AML-193 (cell line): ENCODE measurements at regions not wholly inside any gene's neighbourhood (a gene's known extent, or its start where the extent isn't known, plus 50 kb on each side); places are given as distances from the start of the nearest gene placed in this dataset.
"Not testable (repeated sequence)": the region's sequence is repeated elsewhere in the genome, so short reads cannot be mapped to it uniquely, and the experiment has no call there.

Source experiments
- DNase-seq, 2 experiments: peaks; one replicate each; lab custom pipeline; 2025; lab: John Stamatoyannopoulos, UW

GRCh38 chr6:140833408-140833807, 1299.3 kb upstream of the GJE1 start:
- DNase-seq: no peak

- no peak for DNase-seq
Measured at GRCh38 chr6:140830666-140831065, 1302.1 kb upstream of the GJE1 start.

- DNase-seq: no peak
Measured at GRCh38 chr6:140828856-140829255, 1303.9 kb upstream of the GJE1 start.

DNA sequence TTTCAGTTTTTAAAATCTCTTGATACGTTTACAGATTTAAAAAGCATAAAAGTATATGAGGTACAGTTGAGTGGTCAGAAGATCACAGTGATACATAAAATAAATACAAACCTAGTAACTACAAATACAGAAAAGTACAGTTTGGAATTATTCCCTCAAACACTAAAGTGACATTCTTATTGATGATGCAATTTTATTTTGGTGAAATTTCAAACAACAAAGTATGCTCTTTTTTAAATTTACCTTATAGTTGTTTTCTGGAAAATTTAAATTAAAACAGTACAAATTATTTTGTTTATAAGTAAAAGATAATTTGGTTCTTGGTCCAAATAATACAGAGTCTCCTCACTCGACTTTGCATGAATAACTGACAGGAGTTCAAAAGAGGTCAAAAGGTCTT, 1305.1 kb upstream of the GJE1 start:
- no peak for DNase-seq

DNA sequence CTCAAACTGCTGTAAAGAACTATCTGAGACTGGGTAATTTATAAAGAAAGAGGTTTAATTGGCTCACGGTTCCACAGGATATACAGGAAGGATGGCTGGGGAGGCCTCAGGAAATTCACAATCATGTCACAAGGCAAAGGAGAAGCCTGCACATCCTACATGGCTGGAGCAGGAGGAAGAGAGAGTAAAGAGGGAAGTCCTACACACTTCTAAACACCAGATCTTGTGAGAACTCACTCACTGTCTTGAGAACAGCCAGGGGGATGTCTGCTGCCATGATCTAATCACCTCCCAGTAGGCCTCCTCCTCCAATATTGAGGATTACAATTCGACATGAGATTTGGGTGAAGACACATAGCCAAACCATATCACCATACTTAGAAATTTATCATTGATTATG, 1307.0 kb upstream of the GJE1 start:
- no peak for DNase-seq

DNA sequence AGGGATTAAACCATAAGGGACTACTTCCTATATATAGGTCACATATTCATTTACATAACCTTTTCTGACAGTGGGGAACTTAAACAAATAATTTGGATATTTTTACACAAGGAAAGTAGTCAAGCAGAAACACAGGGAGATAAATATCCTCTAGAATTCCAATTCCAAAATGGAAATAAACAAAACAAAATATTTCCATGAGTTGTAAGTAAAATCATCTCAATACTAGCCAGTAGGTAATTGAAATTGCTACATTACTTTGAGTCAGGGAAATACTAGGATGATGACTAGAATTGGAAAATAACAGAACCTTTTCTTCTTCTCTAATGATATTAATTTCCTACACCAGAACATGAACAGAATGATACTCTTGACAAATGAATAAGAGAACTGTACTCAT, 1308.1 kb upstream of the GJE1 start:
- DNase-seq: no peak

GRCh38 chr6:140821196-140821595, 1311.5 kb upstream of the GJE1 start:
- DNase-seq: no peak

- DNase-seq: no peak
Measured at GRCh38 chr6:140817176-140817575, 1315.5 kb upstream of the GJE1 start.

DNA sequence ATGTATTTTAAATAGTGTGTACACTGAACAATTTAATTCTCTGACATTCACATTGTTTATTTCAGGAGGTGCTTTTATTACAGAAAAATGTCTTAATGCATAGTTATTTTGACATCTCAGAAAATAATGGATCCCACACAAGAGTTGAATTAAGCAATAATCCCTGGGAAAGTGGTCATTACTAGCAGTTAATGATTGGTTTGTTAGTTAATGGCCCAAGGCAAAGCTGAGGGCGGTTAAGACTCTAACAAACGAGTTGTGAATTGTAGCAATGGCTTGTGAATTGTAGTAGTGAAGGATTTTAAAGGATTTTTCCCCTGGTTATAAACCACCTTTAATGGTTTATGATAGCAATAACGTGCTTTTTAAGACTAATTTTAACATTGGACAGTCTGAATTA, 1316.0 kb upstream of the GJE1 start:
- no peak for DNase-seq

DNA sequence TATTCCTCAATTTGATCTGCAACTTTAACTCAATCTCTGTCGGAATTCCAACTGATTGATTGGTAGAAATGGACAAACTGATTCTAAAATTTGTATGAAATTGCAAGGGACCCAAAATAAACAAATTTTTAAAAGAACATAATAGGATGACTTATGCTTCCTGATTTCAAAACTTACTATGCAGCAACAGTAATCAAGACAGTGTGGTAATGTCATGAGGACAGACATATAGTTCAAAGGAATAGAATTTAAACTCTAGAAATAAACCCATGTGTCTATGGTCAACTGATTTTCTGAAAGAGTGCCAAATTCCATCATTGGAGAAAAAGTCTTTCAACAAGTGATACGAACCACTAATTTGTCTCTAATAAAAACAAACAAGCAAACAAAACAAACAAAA, 1320.1 kb upstream of the GJE1 start:
- peak; percentile 9 to 40 for DNase-seq

DNA sequence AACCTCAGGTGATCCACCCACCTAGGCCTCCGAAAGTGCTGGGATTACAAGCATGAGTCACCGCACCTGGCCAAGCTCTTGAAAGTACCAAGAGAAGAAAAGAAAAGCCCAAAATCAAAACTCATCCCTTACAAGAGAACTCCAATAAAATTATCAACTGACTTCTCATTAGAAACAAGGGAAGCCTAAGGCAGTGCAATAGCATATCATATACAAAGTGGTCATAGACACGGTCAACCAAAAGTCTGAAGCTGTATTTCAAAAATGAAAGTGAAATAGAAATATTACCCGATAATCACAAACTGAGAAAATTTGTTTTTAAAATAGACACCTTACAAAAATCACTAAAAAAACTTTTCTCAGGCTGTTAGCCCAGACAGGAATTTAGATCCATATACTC, 1321.1 kb upstream of the GJE1 start:
- DNase-seq: no peak

GRCh38 chr6:140809694-140810101, 1323.0 kb upstream of the GJE1 start:
- DNase-seq: no peak

DNA sequence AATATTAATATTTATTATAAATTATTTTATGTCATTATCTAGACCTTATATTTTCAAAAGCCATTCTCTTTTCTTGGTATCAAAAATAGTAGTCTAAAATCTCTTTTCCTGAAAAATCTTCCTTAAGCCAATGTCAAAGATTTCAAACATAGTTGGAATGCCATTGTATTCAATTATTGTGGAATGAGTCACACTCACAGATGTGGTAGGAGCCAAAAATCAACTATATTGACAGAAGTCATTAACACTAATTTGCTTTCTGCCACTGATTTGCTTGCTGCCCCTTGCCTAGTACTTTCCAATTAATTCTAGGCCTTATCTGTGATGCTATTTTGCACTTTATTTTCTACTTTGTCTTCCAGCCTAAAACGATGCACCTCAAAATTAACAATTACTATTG, 1326.3 kb upstream of the GJE1 start:
- DNase-seq: no peak

- no peak for DNase-seq
Measured at GRCh38 chr6:140794544-140794943, 1338.2 kb upstream of the GJE1 start.

- DNase-seq: no peak
Measured at GRCh38 chr6:140790109-140790508, 1342.6 kb upstream of the GJE1 start.

DNA sequence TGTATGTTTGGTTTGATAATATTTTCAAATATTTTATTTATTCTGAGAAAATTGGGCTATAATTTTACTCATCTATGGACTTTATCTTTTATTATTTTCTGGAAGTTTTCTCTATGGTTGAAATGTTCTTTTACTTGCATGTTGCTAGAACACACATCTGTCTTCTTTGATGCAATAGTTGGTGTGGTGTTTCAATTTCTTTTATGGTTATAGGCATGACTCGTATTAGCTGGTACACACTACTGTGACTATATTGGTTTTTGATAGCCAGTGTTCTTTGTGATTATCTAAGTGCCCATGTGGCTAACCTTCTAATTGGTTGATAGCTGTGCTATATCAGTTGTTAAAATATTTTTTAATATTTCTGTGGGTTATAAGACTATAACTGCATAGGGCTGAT, 1343.3 kb upstream of the GJE1 start:
- DNase-seq: no peak

DNA sequence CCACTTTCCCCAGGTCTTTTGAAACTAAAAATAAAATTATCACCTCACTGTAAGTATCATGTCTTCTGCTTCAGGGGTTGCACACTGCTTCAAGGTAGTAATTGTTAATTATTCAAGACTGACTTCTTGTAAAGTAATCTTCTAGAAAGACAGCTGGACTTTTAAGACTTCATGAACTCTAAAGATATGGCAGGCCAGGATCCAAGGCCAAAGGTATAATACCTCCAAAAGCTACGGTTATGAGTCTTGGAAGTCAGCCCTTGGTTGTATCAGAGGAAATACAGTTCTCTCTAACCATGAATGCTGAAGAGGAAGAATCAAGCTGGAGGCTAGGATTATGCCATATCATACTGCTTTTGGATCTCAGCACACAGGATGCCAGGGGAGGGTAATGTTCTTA, 1346.8 kb upstream of the GJE1 start:
- DNase-seq: no peak

GRCh38 chr6:140784573-140784972, 1348.2 kb upstream of the GJE1 start:
- no peak for DNase-seq

GRCh38 chr6:140783504-140783903, 1349.2 kb upstream of the GJE1 start:
- DNase-seq: not testable (repeated sequence)

GRCh38 chr6:140782941-140783340, 1349.8 kb upstream of the GJE1 start:
- DNase-seq: no peak

GRCh38 chr6:140779991-140780596, 1352.6 kb upstream of the GJE1 start:
- no peak for DNase-seq

DNA sequence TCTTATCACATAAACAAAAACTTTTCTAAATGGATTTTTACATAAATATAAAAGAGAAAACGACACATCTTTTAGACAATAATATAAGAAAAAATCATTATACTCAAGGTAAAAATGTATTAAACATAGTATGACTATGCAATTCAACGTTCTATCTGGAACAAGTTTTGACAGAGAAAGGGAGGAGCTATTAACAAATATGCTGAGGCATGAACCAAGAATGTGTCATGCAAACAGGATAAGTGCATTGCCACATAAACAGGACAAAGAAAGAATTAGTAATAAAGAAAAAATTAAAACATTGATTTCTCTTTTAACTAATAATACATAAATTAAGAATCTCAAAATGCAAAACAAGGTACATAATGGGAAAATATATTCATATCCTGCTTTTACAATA, 1353.4 kb upstream of the GJE1 start:
- no peak for DNase-seq

DNA sequence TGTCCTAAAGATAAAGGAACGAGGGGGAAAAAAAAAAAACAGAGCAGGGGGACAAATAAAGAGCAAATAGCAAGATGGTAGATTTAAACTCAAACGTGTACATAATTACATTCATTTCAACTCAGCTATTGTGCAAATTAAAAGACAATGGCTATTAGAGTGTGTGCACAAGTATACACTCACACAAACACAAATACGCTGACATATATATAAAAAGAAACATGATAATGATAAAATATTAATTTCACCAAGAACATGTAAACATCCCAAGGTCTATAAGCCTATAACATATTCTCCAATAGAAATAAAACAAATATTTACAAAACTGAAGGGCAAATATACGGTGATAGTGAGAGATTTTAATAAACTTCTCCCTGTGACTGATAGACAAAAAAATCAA, 1354.9 kb upstream of the GJE1 start:
- no peak for DNase-seq

- DNase-seq: no peak
Measured at GRCh38 chr6:140775061-140775460, 1357.7 kb upstream of the GJE1 start.

DNA sequence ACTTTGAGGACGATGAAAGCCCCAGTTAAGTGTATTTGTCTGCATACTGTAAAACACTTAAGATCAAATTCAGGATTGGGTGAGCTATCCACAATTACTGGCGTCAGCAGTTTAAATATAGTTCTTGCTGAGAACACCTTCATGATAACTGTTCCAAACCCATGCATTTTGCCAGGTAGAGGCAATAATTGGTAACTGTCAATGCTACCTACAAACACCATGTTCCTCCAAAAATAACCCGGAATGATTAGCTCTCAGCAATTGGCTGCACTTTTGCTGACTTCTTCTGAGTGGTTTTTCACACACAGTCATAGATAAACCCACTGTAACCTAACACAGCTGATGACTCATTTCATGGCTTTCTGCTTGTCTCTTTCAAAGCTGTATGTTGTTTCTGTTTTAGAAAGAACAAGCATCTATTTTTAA, 1358.6 kb upstream of the GJE1 start:
- DNase-seq: no peak
